Kidney (tissue), 13 donors: ENCODE measurements at regions not wholly inside any gene's neighbourhood (a gene's known extent, or its start where the extent isn't known, plus 50 kb on each side); places are given as distances from the start of the nearest gene placed in this dataset.

Source experiments
- DNase-seq, 5 donors: peaks; one replicate each; pipeline ENCODE4 v3.0.0-alpha.2; 2013 to 2020
- FAIRE-seq: peaks from 2 replicates; lab custom pipeline; 2012; peaks lifted over from hg19 to GRCh38; lab: Jason Lieb, UNC
- H3K27ac ChIP-seq, 2 donors: one replicate each; pipeline ENCODE4 v1.7.0; 2013; ENCODE audit warnings: low read depth in 2 of 2, low read length in 2 of 2, inconsistent platforms in 1 of 2
- H3K27me3 ChIP-seq: one replicate; pipeline ENCODE4 v1.7.1; 2013; ENCODE audit warnings: low read length, inconsistent platforms; ENCODE audit not compliant: control insufficient read depth, insufficient read depth
- H3K36me3 ChIP-seq, 3 donors: one replicate each; pipeline versions ENCODE4 v1.7.0 to v1.7.1; 2013; ENCODE audit warnings: low read length in 3 of 3, control low read depth in 1 of 3, inconsistent platforms in 1 of 3; ENCODE audit not compliant: insufficient read depth in 3 of 3, control insufficient read depth in 2 of 3
- H3K4me1 ChIP-seq, 3 donors: one replicate each; pipeline versions ENCODE4 v1.7.0 to v1.7.1; 2013; ENCODE audit warnings: low read length in 3 of 3, inconsistent platforms in 1 of 3, low read depth in 1 of 3; ENCODE audit not compliant: control insufficient read depth in 2 of 3, insufficient read depth in 2 of 3
- H3K4me3 ChIP-seq, 3 donors: one replicate each; pipeline versions ENCODE4 v1.7.0 to v1.8.1; 2013; ENCODE audit warnings: low read length in 3 of 3, control low read depth in 1 of 3, inconsistent platforms in 1 of 3
- H3K9ac ChIP-seq, 3 donors: one replicate each; pipeline versions ENCODE4 v1.7.0 to v1.7.1; 2013; ENCODE audit warnings: low read length in 3 of 3, control low read depth in 1 of 3, inconsistent platforms in 1 of 3
- H3K9me3 ChIP-seq, 3 donors: one replicate each; pipeline versions ENCODE4 v1.7.0 to v1.7.1; 2013; ENCODE audit warnings: low read length in 3 of 3, control low read depth in 1 of 3, inconsistent platforms in 1 of 3; ENCODE audit not compliant: control insufficient read depth in 2 of 3, insufficient read depth in 1 of 3
- intact Hi-C: fragments of 100-400 bp; cut with DNase I; formaldehyde crosslinking; loops from one replicate; pipeline ENCODE4 v1.11.1; 2022
- TF ChIP-seq, protein P1 (sequence below): IDR thresholded peaks from 3 replicates; pipeline ENCODE4 v1.5.1; 2012; ENCODE audit warnings: mild to moderate bottlenecking, moderate library complexity, borderline replicate concordance; ENCODE audit not compliant: insufficient read depth; ENCODE audit errors: extremely low read depth
- donor health status: control.
- donor health status: control.
- donor health status: control.
- donor health status: control.
- donor health status: control.
- donor health status: DM: yes; HTN: yes; CAD: no.
- donor health status: Normal renal cell carcinoma (clear cell type).

DNA sequence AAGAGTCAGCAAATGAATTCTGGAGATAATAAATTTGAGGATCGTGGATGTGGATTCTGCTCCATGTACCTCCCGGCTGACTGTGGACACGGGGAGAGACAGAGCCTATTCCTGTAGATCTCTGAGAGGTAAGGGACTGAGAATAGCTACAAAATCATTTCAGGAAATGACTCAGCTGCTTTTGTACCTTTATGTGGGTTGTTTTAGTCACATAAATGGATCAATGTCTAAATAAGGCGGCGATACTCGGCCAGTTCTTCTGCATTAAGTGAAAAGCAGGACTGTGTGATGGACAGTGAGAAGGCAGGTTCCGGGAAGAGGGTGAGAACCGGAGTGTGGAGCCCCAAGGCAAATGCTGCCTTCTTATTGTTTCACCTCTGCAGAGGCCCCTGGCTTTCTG lies 128.1 kb downstream of the EFNB2 start:
- intact Hi-C loops = no loop called here
- Histone ChIP-seq H3K36me3 (no peaks in the 10 kb centered on the region), H3K4me3 (no peak overlapping the region), H3K9me3 (no peaks in the 10 kb centered on the region), H3K9ac (no peak overlapping the region), H3K27ac (no peak overlapping the region), H3K27me3 (no peaks in the 10 kb centered on the region), H3K4me1 (no peaks in the 10 kb centered on the region)
- TF ChIP-seq, protein P1, sequence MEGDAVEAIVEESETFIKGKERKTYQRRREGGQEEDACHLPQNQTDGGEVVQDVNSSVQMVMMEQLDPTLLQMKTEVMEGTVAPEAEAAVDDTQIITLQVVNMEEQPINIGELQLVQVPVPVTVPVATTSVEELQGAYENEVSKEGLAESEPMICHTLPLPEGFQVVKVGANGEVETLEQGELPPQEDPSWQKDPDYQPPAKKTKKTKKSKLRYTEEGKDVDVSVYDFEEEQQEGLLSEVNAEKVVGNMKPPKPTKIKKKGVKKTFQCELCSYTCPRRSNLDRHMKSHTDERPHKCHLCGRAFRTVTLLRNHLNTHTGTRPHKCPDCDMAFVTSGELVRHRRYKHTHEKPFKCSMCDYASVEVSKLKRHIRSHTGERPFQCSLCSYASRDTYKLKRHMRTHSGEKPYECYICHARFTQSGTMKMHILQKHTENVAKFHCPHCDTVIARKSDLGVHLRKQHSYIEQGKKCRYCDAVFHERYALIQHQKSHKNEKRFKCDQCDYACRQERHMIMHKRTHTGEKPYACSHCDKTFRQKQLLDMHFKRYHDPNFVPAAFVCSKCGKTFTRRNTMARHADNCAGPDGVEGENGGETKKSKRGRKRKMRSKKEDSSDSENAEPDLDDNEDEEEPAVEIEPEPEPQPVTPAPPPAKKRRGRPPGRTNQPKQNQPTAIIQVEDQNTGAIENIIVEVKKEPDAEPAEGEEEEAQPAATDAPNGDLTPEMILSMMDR = no peak
- no peak for FAIRE-seq
- no peak for DNase-seq

DNA sequence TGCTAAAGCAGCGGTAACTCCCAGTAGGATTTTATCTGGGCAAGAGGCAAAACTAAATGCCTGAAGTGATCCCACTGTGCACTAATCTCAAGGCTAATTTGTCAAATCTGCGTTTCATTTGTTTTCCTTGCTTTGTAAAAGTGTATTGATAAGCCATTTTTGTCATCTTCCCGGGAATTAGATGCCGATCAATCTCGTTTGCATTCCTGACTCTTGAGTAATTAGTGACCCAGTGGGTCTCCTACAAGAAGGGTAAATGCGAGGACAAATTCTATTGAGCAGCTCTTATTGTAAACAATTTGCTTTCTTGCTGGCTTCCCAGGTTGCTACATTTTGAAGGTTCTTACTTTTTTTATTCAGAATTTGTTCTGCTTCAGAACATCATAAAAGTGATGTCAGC lies 129.7 kb downstream of the EFNB2 start:
- TF ChIP-seq, protein P1 = no peak
- FAIRE-seq (no peak), DNase-seq (no peak)
- no peaks in the 10 kb centered on the region for H3K4me1 ChIP-seq
- H3K9ac ChIP-seq = no peak overlapping the region
- H3K27ac ChIP-seq = no peak overlapping the region
- no peak overlapping the region for H3K4me3 ChIP-seq
- H3K9me3 ChIP-seq = no peaks in the 10 kb centered on the region
- H3K36me3 ChIP-seq = no peaks in the 10 kb centered on the region
- H3K27me3 ChIP-seq = no peaks in the 10 kb centered on the region
- intact Hi-C loops = no loop called here

DNA sequence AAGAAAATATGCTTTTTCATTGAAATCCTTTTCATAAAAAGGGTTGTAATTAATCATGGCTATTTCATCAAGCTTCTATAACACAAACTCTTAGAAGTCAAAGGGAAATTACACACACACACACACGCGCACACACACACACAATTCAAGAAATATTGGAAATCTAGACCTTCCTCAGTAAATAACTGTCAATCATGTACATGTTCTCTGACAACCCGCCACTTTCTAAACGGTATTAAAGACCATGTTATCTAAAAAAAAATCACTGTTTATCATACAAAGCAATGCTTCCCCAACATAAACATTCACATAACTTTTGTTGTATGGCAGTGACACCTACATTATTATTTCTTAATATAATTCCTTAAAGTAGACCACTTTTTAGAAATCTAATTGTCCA lies 132.2 kb downstream of the EFNB2 start:
- no peak overlapping the region for H3K27ac ChIP-seq
- H3K4me3 ChIP-seq = no peak overlapping the region
- DNase-seq (no peak), FAIRE-seq (no peak)
- TF ChIP-seq, protein P1 = no peak
- intact Hi-C loops = no loop called here
- H3K9ac ChIP-seq = no peak overlapping the region
- H3K4me1 ChIP-seq = no peaks in the 10 kb centered on the region
- H3K9me3 ChIP-seq = no peaks in the 10 kb centered on the region
- no peaks in the 10 kb centered on the region for H3K27me3 ChIP-seq
- no peaks in the 10 kb centered on the region for H3K36me3 ChIP-seq

DNA sequence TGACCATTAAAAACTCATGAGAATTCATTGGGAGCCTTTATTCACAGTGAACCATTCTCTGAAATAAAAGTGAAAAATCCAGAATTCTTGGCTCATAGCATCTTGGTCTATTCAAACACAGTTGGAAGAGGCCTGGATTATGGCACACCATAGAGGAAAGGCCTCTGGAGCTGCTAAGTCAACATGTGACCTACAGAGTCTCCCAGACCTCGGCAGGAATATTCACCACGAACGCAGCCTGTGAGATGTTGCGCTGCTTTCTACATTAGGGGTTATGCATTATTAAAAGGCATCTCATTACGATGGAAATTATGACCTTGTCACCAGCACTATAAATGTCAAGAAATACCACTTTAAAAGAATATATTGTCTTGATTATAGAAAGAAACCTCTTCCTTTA lies 132.6 kb downstream of the EFNB2 start:
- Histone ChIP-seq H3K27me3 (no peaks in the 10 kb centered on the region), H3K27ac (no peak overlapping the region), H3K4me1 (no peaks in the 10 kb centered on the region), H3K4me3 (no peak overlapping the region), H3K36me3 (no peaks in the 10 kb centered on the region), H3K9me3 (no peaks in the 10 kb centered on the region), H3K9ac (no peak overlapping the region)
- no peak for FAIRE-seq
- TF ChIP-seq, protein P1 = no peak
- intact Hi-C loops = no loop called here
- no peak for DNase-seq
